ENCODE measurements at regions not wholly inside any gene's neighbourhood (a gene's known extent, or its start where the extent isn't known, plus 50 kb on each side); places are given as distances from the start of the nearest gene placed in this dataset.
"Not testable (repeated sequence)": the region's sequence is repeated elsewhere in the genome, so short reads cannot be mapped to it uniquely, and the experiment has no call there.

DNA sequence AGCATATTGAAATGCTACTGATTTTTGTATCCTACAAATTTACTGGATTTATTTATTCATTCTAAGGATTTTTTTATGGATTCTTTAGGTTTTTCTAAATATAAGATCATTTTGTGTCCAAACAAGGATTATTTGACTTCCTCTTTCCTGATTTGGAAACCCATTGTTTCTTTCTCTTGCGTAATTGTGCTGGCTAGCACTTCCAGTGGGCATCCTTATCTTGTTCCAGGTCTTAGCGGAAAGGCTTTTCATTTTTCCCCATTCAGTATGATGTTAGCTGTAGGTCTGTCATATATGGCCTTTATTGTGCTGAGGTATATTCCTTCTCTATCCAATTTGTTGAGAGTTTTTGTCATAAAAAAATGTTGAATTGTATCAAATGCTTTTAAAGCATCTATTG is 57.2 kb upstream of the RHOJ start:
- Histone ChIP-seq H4K20me1 (no peaks in the 10 kb centered on the region), H3K4me3 (no peak overlapping the region), H3K36me3 (no peaks in the 10 kb centered on the region), H3K4me1 (peaks cover 0 to 6% (median 0%) of the 10 kb centered on the region in 10 experiments; a peak in 4 of 20 replicates), H3K9me3 (replicated peaks in 1 of 11) (peaks cover 7 to 26% (median 14%) of the 10 kb centered on the region in 11 experiments; a peak in 20 of 22 replicates), H3K4me2 (peak overlapping the region in 2 of 11 experiments; percentile 4 to 15; a peak in 2 of 22 replicates), H3K27ac (no peak overlapping the region), H3K27me3 (no peaks in the 10 kb centered on the region), H3K9ac (no peak overlapping the region)
- peak in 3 of 11 experiments; percentile 43 to 56 (median 43); a peak in 4 of 22 replicates for TF ChIP-seq Cebpa-rat (IDR thresholded peaks at IDR 0.05)

DNA sequence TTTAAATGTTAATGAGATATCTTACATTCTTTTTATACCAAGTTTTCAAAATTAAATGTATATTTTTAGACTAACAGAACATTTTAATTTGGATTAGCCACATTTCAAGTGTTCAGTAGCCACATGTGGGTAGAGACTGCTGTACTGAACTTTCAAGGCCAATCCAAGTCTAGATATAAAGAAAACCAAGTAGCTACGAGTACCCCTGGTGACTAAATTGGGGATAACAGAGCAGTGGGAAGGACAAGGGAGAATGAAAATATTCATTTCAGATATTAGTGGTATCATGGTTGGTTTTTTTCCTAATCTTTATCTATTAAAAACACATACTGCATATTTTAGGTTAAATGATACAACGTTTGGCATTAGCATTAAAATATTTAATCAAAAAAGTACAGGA is 69.4 kb upstream of the RHOJ start:
- no peaks in the 10 kb centered on the region for H3K27me3 ChIP-seq
- no peaks in the 10 kb centered on the region for H3K9me3 ChIP-seq (replicated peaks in 1 of 11)
- H3K4me2 ChIP-seq = no peak overlapping the region
- no peak overlapping the region for H3K9ac ChIP-seq
- H4K20me1 ChIP-seq = no peaks in the 10 kb centered on the region
- no peaks in the 10 kb centered on the region for H3K36me3 ChIP-seq
- no peak for TF ChIP-seq Cebpa-rat (IDR thresholded peaks at IDR 0.05)
- H3K4me3 ChIP-seq = no peak overlapping the region
- H3K27ac ChIP-seq = no peak overlapping the region
- H3K4me1 ChIP-seq = no peaks in the 10 kb centered on the region

DNA sequence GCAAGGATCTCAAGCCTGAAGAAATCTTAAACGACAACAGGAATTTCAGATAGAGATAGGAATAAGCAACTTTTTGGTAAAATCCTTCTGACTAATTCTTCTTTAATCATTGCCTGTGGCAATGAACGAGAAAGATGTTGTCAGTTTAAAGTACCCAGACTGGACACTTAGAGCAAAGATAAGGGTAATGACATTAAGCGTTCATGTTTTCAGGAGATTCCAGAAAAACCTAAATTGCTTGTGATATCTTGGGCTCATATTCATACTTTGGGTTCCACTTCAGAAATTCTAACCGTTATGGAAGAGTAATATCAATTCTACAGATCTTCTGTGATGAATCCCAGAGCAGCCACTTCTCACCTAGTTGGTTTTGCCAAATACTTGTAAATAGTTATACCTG is 73.7 kb upstream of the RHOJ start:
- Histone ChIP-seq H3K36me3 (no peaks in the 10 kb centered on the region), H3K27me3 (no peaks in the 10 kb centered on the region), H3K4me3 (no peak overlapping the region), H4K20me1 (no peaks in the 10 kb centered on the region), H3K9me3 (replicated peaks in 1 of 11) (no peaks in the 10 kb centered on the region), H3K9ac (no peak overlapping the region), H3K27ac (no peak overlapping the region), H3K4me2 (no peak overlapping the region), H3K4me1 (no peaks in the 10 kb centered on the region)
- no peak for TF ChIP-seq Cebpa-rat (IDR thresholded peaks at IDR 0.05)

DNA sequence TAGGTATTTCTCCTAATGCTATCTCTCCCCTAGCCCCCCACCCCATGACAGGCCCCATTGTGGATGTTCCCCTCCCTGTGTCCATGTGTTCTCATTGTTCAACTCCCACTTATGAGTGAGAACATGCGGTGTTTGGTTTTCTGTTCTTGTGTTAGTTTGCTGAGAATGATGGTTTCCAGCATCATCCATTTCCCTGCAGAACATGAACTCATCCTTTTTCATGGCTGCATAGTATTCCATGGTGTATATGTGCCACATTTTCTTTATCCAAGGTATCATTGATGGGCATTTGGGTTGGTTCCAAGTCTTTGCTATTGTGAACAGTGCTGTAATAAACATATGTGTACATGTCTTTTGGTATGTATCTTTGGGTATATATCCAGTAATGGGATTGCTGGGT is 61.2 kb upstream of the KCNH5 start:
- H3K9ac ChIP-seq; H3K4me2 ChIP-seq; H3K9me3 ChIP-seq (replicated peaks in 1 of 11): not testable (repeated sequence)

DNA sequence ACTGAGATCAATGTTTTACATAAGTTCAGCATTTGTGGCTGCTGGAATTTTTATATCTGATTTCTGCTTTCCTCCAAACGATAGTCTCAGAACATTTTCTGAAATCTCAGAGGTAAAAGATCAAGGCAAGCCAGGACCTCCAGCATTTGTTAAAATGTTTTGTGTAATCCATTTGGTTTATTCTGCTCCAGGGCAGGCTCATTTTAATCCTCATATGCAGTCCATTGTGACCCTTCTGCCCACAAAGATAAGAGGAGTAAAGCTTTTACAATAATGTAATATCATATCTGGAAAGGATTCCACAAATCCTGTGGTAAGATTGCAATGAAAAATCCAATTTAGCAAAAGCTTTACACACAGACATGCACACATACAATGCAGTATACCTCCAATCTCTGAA is 55.3 kb upstream of the KCNH5 start:
- Histone ChIP-seq H3K4me3 (no peak overlapping the region), H3K27ac (no peak overlapping the region), H3K9ac (no peak overlapping the region), H3K4me1 (no peaks in the 10 kb centered on the region), H3K36me3 (no peaks in the 10 kb centered on the region), H4K20me1 (no peaks in the 10 kb centered on the region), H3K4me2 (no peak overlapping the region), H3K27me3 (no peaks in the 10 kb centered on the region), H3K9me3 (replicated peaks in 1 of 11) (no peaks in the 10 kb centered on the region)
- TF ChIP-seq Cebpa-rat (IDR thresholded peaks at IDR 0.05) = no peak

More for the DNA sequence above, 61.2 kb upstream of the KCNH5 start:
- not testable (repeated sequence) for H3K36me3 ChIP-seq, H3K4me3 ChIP-seq, H3K27me3 ChIP-seq, H3K27ac ChIP-seq, H3K4me1 ChIP-seq, H4K20me1 ChIP-seq

DNA sequence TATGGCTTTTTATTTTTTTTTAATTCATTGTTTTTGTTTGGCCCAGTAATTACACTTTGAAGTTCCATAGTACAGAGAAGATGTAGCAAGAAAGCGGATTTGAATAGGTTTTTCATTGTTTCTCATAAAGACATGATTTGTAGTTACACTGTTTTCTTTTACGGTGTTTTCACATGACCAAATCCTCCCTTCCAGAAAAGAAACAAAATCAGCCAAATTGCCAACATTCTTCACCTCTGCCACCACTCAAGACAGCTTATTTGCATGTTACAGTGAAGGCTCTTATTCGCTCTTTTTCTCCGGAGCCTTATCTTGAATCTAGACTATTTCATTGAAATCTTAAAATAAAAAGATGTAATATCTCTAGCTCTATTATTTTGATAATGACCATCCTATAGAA is 50.9 kb upstream of the KCNH5 start:
- Histone ChIP-seq H3K4me1 (no peaks in the 10 kb centered on the region), H3K9ac (no peak overlapping the region), H3K4me2 (no peak overlapping the region), H3K27ac (no peak overlapping the region), H3K27me3 (no peaks in the 10 kb centered on the region), H3K4me3 (no peak overlapping the region), H4K20me1 (no peaks in the 10 kb centered on the region), H3K9me3 (replicated peaks in 1 of 11) (no peaks in the 10 kb centered on the region), H3K36me3 (no peaks in the 10 kb centered on the region)
- no peak for TF ChIP-seq Cebpa-rat (IDR thresholded peaks at IDR 0.05)
